Vagina (tissue), 2 donors: ENCODE measurements at regions not wholly inside any gene's neighbourhood (a gene's known extent, or its start where the extent isn't known, plus 50 kb on each side); places are given as distances from the start of the nearest gene placed in this dataset.

ENCODE experiments used
- DNase-seq, 2 donors: peaks; one replicate each; pipeline ENCODE4 v3.0.0-alpha.2; 2017; ENCODE audit errors: extremely low spot score in 2 of 2
- H3K27ac ChIP-seq: fragments of 200-600 bp; sonication (generic); one replicate; pipeline ENCODE4 v1.5.1; 2019
- H3K27me3 ChIP-seq: fragments of 200-600 bp; sonication (generic); one replicate; pipeline ENCODE4 v1.5.1; 2019
- H3K36me3 ChIP-seq, 2 donors: fragments of 200-600 bp; sonication (generic); one replicate each; pipeline ENCODE4 v1.5.1; 2017 to 2019
- H3K4me1 ChIP-seq: fragments of 200-600 bp; sonication (generic); one replicate; pipeline ENCODE4 v1.5.1; 2019
- H3K4me3 ChIP-seq, 2 donors: fragments of 200-600 bp; sonication (generic); 1 replicate in 1 of 2; 2 replicates in 1 of 2; pipeline ENCODE4 v1.5.1; 2016 to 2019
- H3K9me3 ChIP-seq: fragments of 200-600 bp; sonication (generic); one replicate; pipeline ENCODE4 v1.5.1; 2019
- CTCF ChIP-seq, 3 experiments: fragments of 450-650 bp in 2 of 3; fragments of 200-600 bp in 1 of 3; sonication (generic) in 1 of 3; IDR thresholded peaks; one replicate each; pipeline ENCODE4 v1.5.1; 2017 to 2019; ENCODE audit warnings: antibody characterized with exemption in 3 of 3, mild to moderate bottlenecking in 2 of 3, moderate library complexity in 2 of 3
- POLR2A ChIP-seq, 2 donors: fragments of 450-650 bp; IDR thresholded peaks; one replicate each; pipeline ENCODE4 v1.6.1; 2017; ENCODE audit warnings: antibody characterized with exemption in 2 of 2, mild to moderate bottlenecking in 2 of 2, moderate library complexity in 2 of 2
- POLR2AphosphoS5 ChIP-seq, 2 donors: sonication (generic); formaldehyde crosslinking; IDR thresholded peaks; one replicate each; pipeline ENCODE4 v1.9.0; 2017; ENCODE audit warnings: antibody characterized with exemption in 2 of 2, mild to moderate bottlenecking in 2 of 2, low read depth in 1 of 2; ENCODE audit not compliant: insufficient read depth in 1 of 2
- intact Hi-C: fragments of 100-400 bp; cut with DNase I; formaldehyde crosslinking; loops from one replicate; pipeline ENCODE4 v1.15.1; 2023

- Histone ChIP-seq H3K27ac (no peak overlapping the region), H3K36me3 (no peaks in the 10 kb centered on the region), H3K4me3 (no peak overlapping the region), H3K27me3 (no peaks in the 10 kb centered on the region), H3K4me1 (no peaks in the 10 kb centered on the region), H3K9me3 (no peaks in the 10 kb centered on the region)
- no peak for DNase-seq
- intact Hi-C loops = no loop called here
- no peak for TF ChIP-seq CTCF (IDR thresholded peaks at IDR 0.05)
- no peak for TF ChIP-seq POLR2AphosphoS5 (IDR thresholded peaks at IDR 0.05; ENCODE audit: insufficient read depth in 1 of 2, low read depth in 1 of 2)
- TF ChIP-seq POLR2A (IDR thresholded peaks at IDR 0.05) = no peak
Observed at GRCh38 chr21:22516230-22516629, 1518.0 kb downstream of the NCAM2 start.

- TF ChIP-seq POLR2AphosphoS5 (IDR thresholded peaks at IDR 0.05; ENCODE audit: insufficient read depth in 1 of 2, low read depth in 1 of 2) (no peak), POLR2A (IDR thresholded peaks at IDR 0.05) (no peak), CTCF (IDR thresholded peaks at IDR 0.05) (no peak)
- H3K27me3 ChIP-seq = no peaks in the 10 kb centered on the region
- no peaks in the 10 kb centered on the region for H3K4me1 ChIP-seq
- intact Hi-C loops = no loop called here
- H3K27ac ChIP-seq = no peak overlapping the region
- no peak for DNase-seq
- no peaks in the 10 kb centered on the region for H3K36me3 ChIP-seq
- H3K4me3 ChIP-seq = no peak overlapping the region
- no peaks in the 10 kb centered on the region for H3K9me3 ChIP-seq
Observed at GRCh38 chr21:22535630-22536029, 1537.4 kb downstream of the NCAM2 start.

- H3K4me3 ChIP-seq = no peak overlapping the region
- H3K4me1 ChIP-seq = no peaks in the 10 kb centered on the region
- intact Hi-C loops = no loop called here
- no peaks in the 10 kb centered on the region for H3K36me3 ChIP-seq
- no peaks in the 10 kb centered on the region for H3K9me3 ChIP-seq
- H3K27ac ChIP-seq = no peak overlapping the region
- H3K27me3 ChIP-seq = no peaks in the 10 kb centered on the region
- TF ChIP-seq CTCF (IDR thresholded peaks at IDR 0.05) (no peak), POLR2A (IDR thresholded peaks at IDR 0.05) (no peak), POLR2AphosphoS5 (IDR thresholded peaks at IDR 0.05; ENCODE audit: insufficient read depth in 1 of 2, low read depth in 1 of 2) (no peak)
- no peak for DNase-seq
Observed at GRCh38 chr21:22536509-22536908, 1538.3 kb downstream of the NCAM2 start.

- no peak overlapping the region for H3K27ac ChIP-seq
- H3K36me3 ChIP-seq = no peaks in the 10 kb centered on the region
- H3K4me1 ChIP-seq = no peaks in the 10 kb centered on the region
- no peaks in the 10 kb centered on the region for H3K9me3 ChIP-seq
- H3K27me3 ChIP-seq = no peaks in the 10 kb centered on the region
- no peak for DNase-seq
- intact Hi-C loops = no loop called here
- no peak overlapping the region for H3K4me3 ChIP-seq
- TF ChIP-seq POLR2A (IDR thresholded peaks at IDR 0.05) (no peak), POLR2AphosphoS5 (IDR thresholded peaks at IDR 0.05; ENCODE audit: insufficient read depth in 1 of 2, low read depth in 1 of 2) (no peak), CTCF (IDR thresholded peaks at IDR 0.05) (no peak)
Observed at GRCh38 chr21:22544747-22545146, 1546.5 kb downstream of the NCAM2 start.

GRCh38 chr21:22552390-22552789, 1554.2 kb downstream of the NCAM2 start:
- H3K27me3 ChIP-seq = no peaks in the 10 kb centered on the region
- no peak for DNase-seq
- H3K4me1 ChIP-seq = no peaks in the 10 kb centered on the region
- no peak overlapping the region for H3K4me3 ChIP-seq
- H3K36me3 ChIP-seq = no peaks in the 10 kb centered on the region
- no peak overlapping the region for H3K27ac ChIP-seq
- TF ChIP-seq POLR2A (IDR thresholded peaks at IDR 0.05) (no peak), CTCF (IDR thresholded peaks at IDR 0.05) (no peak), POLR2AphosphoS5 (IDR thresholded peaks at IDR 0.05; ENCODE audit: insufficient read depth in 1 of 2, low read depth in 1 of 2) (no peak)
- no peaks in the 10 kb centered on the region for H3K9me3 ChIP-seq
- intact Hi-C loops = no loop called here
